ENCODE measurements at regions not wholly inside any gene's neighbourhood (a gene's known extent, or its start where the extent isn't known, plus 50 kb on each side); places are given as distances from the start of the nearest gene placed in this dataset.

- no peak for DNase-seq
These were observed 346.6 kb upstream of the KLF6 start for GRCh38 chr10:4131407-4132215.

- DNase-seq = no peak
These were observed 345.7 kb upstream of the KLF6 start for GRCh38 chr10:4130685-4131084.

DNA sequence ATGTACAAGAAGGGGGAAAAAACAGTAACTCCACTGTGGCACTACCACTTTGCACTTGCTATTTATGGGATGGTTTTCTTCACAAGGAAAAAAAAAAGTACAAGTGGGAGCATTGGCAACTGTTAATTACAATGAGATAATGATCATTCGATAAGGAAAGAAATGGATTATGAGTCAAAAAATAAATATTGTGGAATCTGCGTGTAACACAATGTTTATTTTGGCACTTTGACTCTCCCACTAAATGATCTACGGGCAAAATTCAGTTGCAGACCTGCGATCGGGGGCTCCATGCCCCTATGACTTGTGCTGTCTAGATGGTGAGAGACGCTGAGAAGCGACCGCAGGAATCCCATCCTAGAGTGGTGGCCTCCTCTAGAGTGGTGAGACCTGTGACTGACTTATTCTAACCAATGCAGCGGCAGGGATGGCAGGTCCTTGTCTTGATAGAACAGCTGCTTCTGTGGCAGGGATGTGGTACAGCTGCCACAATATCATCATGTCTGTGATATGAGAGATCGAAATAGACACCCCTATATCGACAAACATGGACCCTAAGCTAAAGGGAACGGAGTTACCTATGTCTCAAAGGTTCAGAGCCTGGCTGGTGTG, 345.0 kb upstream of the KLF6 start:
- DNase-seq = no peak

GRCh38 chr10:4127518-4128315, 342.7 kb upstream of the KLF6 start:
- DNase-seq = no peak

DNA sequence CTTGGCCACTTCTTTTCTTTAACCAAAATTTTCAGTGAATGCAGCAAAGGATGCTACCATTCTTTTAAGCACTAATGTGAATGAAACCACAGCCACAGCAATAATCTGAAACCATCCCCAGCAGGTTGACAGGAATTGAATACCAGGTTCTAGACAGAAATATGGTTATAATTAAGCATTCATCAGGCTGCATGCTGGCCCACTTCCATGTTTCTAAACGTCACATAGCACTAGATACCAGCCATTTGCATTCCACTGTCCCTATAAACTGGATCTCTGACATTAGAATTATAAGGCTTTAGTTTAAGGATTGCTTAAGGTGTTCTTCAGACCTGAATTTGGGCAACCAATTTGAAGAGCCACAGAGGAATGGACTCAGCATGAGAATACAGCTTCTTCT, 340.8 kb upstream of the KLF6 start:
- DNase-seq = no peak

DNA sequence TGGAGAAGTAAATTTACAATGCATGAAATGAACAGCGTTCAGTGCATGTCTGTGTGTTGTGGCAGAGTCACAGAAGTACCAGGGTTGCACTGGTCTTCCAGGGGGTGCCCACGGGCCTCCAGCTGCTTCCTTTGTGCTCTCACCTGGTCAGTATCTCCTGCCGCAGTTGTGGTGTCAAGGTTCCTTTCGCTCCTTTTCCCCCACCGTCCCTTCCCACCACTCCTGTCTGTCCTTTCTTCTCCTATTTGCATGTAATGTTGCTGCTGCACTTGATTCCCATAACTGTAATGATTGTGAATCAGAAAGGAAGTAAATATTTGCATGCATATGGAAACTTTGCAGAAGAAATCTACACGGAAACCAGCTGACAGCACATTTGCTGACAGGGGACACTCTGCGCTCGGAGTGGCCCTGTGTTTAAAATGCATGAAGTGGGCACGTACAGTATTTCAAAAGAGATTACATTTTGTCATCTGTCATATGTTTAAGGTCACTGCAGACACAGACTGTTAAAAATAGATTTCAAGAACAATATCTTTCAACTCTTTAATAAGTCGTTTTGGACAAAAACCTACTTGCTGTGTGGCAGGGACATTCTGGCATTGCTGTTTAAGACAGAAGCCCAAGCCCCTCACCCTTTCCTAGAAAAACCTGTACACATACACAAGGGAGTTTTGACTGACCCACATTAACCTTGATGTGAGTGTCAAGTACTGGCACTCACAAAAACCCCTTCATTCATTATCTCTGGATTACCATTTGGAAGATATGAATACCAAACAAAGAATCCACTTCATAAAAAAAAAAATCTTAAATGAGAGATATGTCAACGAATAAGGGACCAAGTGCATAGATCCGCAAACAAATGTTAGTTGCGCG, 336.7 kb upstream of the KLF6 start:
- DNase-seq = no peak

DNA sequence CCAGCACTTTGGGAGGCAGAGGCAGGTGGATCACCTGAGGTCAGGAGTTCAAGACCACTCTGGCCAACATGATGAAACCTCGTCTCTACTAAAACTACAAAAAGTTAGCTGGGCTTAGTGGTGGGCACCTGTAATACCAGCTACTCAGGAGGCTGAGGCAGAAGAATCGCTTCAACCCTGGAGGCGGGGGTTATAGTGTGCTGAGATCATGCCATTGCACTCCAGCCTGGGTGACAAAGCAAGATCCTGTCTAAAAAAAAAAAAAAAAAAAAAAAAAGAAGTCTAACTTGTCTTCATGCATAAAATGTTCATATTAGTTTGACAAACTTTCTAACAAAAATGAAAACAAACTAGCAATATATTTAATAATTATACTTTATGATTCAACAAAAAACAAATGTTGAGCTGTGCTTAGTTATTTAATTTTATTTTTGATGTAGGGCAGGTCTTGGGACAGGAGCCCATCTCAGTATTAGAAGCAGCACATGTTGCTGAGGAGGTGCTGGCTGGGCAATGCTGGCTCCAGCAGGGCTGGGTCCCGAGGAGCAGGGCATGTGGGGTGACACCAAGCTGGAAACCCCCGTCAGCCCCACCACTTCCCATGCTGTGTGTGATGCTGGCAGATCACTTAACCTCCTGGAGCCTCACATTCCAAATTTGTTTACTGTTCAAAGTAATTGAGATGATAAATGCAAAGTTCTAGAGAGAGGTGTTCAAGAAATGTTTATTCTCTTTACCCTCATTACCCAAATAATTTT, 335.3 kb upstream of the KLF6 start:
- DNase-seq = no peak

GRCh38 chr10:4119107-4119506, 334.1 kb upstream of the KLF6 start:
- DNase-seq = no peak

DNA sequence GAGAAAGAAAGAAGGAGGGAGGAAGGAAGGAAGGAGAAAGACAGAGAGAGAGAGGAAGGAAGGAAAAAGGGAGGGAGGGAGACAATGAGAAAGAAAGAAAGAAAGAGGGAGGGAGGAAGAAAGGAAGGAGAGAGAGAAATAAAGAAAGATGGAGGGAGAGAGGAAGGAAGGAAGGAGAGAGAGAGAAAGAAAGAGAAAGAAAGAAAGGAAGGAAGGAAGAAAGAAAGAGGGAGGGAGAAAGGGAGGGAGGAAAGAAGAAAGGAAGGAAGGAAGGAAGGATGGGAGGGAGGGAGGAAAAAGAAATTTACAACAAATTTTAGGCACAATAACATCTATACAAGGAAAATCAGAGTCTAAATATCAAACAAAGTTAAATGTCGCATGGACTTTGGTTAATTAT, 332.6 kb upstream of the KLF6 start:
- no peak for DNase-seq

DNA sequence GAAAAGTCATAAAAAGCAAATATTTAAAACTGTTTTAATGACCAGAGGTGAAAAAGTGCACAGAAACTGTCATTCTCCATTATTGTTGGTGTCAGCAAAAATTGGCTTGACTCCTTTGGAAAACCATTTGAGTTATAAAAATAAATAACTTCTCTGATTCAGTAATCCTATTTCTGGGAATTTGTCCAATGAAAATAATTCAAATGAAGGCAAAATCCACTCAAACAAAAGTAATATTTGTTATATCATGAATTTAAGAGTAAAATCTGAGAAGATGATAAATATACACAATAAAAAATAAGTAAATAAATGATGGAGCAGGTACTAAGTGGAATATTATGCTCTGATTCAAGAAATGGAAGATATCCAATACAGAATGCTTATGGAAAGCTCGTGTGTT, 326.6 kb upstream of the KLF6 start:
- no peak for DNase-seq

- DNase-seq = no peak
These were observed 324.5 kb upstream of the KLF6 start for GRCh38 chr10:4109469-4109868.

DNA sequence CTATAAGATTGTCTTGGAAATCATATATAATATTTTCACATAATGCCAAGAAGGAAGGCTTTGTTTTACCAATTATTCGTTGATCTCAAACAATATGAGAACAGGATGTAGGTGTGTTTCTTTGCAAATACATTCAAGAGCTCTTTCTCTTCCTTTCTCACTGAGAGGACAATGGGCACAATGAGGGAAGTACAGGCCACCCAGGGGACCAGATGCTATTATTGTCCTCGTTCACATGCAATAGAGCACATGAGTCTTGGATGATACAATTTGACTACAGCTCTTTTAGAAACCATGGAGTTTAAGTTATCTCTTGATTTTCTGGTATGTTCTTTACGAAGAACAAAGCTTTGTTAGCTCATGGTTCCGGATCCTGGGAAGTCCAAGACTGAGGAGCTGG, 323.7 kb upstream of the KLF6 start:
- no peak for DNase-seq

DNA sequence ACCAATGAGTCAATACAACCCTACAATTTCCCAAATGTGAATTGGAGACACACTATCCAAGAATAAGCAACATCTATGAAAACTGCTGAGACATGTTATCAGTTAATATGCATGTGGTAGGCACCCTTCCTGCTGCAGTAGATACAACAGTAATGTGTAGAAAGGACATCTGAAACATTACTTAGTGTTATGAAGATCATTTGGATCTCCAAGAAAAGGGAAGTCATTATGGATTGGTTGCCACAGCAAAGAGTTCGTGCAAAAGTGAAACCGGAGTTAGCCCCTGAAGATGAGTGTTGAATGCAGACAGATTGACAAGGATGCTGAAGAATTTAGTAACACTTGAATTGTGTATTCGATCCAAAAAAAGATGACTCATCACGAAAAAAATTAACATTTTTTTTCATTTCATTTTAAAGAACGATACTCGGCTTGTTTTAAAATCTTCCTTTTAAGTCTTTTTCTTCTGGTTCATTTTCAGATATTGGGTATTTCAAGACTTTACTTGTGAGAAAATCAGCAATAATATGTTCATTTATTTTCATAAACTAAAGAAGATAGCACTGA, 322.4 kb upstream of the KLF6 start:
- DNase-seq = no peak

DNA sequence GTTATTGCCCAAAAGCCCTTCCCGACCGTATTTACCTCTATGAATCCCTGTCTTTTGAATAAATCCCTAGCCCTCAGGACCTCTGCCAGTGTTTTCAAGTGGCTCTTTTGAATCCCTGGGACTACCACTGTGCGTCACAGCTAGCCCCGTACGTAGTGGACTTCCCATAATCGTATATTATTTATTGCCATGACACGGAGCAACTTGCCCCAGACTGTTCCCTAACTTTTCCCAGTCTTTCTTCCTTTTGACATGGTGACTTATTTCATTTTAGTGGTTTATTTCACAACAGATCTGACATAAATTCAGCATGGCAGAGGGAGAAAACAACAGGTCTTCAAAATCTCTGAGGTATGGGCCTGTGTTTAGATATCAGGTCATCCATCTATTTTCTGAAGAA, 318.6 kb upstream of the KLF6 start:
- no peak for DNase-seq

- DNase-seq = no peak
These were observed 317.9 kb upstream of the KLF6 start for GRCh38 chr10:4102802-4103344.

DNA sequence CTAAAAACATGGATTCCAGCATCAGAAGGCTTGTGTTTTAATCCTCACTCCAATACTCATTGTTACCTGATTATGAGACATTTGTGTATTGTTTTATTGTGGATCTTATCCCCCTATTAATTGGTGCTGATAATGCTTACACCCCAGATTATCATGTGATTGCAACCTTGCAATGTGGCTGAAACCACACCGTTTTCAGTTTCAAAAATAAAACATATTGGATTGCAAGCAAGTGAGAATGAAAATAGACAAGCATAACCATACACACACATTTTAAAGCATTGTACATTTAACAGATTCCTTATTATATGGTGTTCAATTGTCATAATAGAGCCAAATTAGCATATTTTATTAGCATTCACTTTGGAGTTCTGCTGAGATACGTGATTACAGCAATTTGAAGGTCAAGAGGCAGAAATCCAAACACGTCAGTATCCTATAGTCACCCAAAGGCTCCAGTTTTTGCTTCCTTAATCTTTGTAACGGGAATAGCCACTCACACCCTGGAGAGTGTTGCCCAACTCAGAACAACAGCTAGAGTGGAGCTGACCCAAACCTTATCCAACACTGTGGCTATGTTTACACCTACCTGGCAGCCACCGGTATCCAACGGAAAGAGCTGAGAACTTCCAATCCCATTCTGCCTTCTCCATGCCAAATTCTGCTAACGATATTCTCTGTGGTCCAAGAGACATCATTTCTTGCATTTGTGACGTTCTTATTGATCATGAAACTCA, 317.1 kb upstream of the KLF6 start:
- no peak for DNase-seq

DNA sequence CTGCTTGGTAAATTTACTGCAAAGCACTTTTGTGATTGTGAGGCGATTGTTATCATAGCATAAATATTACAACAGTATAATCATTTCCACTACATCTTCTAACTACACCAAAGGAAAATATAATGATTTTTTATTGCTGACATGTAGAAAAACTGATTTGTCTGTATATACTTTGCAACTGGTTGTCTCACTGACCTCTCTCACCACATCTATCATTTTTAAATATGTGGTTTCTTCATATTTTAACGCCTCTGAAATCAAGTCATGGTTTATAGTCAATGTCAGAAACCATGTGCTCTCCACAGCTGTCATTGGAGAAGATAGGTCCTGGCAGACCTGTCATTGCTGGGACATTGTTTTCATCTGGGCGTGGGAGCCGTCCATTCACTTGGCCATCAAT, 315.4 kb upstream of the KLF6 start:
- DNase-seq = no peak

GRCh38 chr10:4099202-4099601, 314.2 kb upstream of the KLF6 start:
- no peak for DNase-seq

- no peak for DNase-seq
These were observed 310.3 kb upstream of the KLF6 start for GRCh38 chr10:4095166-4095917.

- DNase-seq = no peak
These were observed 309.7 kb upstream of the KLF6 start for GRCh38 chr10:4094751-4095150.

Data from cerebellar nuclear complex (tissue), 1 donor.